ENCODE measurements at regions not wholly inside any gene's neighbourhood (a gene's known extent, or its start where the extent isn't known, plus 50 kb on each side); places are given as distances from the start of the nearest gene placed in this dataset.

DNA sequence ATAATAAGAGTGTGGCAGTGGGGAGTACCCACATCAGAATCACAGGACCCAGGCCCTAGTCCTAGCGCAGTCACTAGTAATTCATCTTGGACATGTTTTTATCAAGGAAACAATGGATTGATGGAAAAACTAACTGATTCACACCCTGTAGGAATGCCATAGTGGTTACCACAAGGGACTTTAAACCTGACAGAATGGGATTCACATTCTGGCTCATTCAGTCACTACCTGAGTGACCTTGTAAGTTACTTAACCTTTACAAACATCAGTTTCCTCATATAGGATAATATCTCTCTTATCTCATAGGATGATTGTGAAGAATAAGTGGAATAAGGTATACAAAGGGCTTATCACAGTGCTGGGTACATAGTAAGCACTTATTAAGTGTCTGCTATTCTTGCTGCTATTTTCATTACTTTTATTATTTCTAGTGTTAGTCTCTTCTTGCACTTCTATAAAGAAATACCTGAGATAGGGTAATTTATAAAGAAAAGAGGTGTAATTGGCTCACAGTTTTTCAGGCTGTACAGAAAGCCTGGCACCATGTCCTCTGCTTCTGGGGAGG, 247.5 kb upstream of the KLF3 start:
- no peak for TF ChIP-seq POLR2AphosphoS5 (IDR thresholded peaks at IDR 0.05)
- TF ChIP-seq POLR2A (IDR thresholded peaks at IDR 0.05): no peak

All from breast epithelium (tissue), 3 donors.